ENCODE measurements at regions not wholly inside any gene's neighbourhood (a gene's known extent, or its start where the extent isn't known, plus 50 kb on each side); places are given as distances from the start of the nearest gene placed in this dataset.

DNA sequence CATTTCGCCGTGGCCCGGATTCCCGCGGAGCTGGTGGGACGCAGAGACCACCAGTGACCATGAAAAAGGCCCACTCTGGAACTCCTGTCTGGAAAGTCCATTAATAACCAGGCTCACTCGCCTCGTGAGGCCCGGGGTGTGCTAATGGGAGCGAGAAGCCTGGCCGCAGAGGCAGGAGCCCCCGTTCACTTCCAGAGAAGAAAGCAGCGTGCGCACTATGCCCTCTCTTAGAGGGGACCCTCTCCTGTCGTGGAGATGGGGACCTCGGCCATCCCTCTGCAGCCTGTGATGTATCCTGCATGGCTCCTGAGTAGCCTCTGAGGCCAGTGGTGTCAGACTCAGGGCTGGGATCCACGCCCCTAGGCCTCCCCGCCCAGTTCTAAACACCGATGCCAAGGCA lies 134.1 kb upstream of the VRK1 start:
- TF ChIP-seq CTCF (IDR thresholded peaks at IDR 0.05) (no peak), POLR2A (IDR thresholded peaks at IDR 0.05) (no peak)
